Activated T-helper 1 cell treated with anti-CD3 and anti-CD28 coated beads, Interleukin-12 subunit alpha, Interleukin-12 subunit beta, Interleukin-2, Interleukin-4 antibody, amounts not matched to agents 30 ng/mL and 10 ng/mL and 1 ng/mL, durations not matched to agents 14 hours and 24 hours and 36 hours (primary cell): ENCODE measurements at regions not wholly inside any gene's neighbourhood (a gene's known extent, or its start where the extent isn't known, plus 50 kb on each side); places are given as distances from the start of the nearest gene placed in this dataset.
"Not testable (repeated sequence)": the region's sequence is repeated elsewhere in the genome, so short reads cannot be mapped to it uniquely, and the experiment has no call there.

ENCODE experiments used
- DNase-seq: peaks from one replicate; pipeline ENCODE4 v3.0.0; 2021; ENCODE audit warnings: low spot score
- H3K27ac Mint-ChIP-seq: one replicate; pipeline ENCODE4 v1.8.0; 2021; ENCODE audit warnings: mild to moderate bottlenecking, mixed read lengths
- H3K27me3 Mint-ChIP-seq: one replicate; pipeline ENCODE4 v1.8.0; 2022; ENCODE audit warnings: mild to moderate bottlenecking, moderate library complexity, mixed read lengths; ENCODE audit not compliant: insufficient read depth
- H3K36me3 Mint-ChIP-seq: one replicate; pipeline ENCODE4 v1.8.0; 2021; ENCODE audit warnings: low read depth, mixed read lengths
- H3K4me1 Mint-ChIP-seq: one replicate; pipeline ENCODE4 v1.8.0; 2021; ENCODE audit warnings: low read depth, mixed read lengths
- H3K4me3 Mint-ChIP-seq: one replicate; pipeline ENCODE4 v1.8.0; 2021; ENCODE audit warnings: mild to moderate bottlenecking, moderate library complexity, mixed read lengths
- H3K9me3 Mint-ChIP-seq: one replicate; pipeline ENCODE4 v1.8.0; 2021; ENCODE audit warnings: mixed read lengths
- intact Hi-C: fragments of 100-400 bp; cut with micrococcal nuclease; formaldehyde crosslinking; loops from one replicate; pipeline ENCODE4 v1.15.1; 2024

- no peaks in the 10 kb centered on the region for H3K27me3 Mint-ChIP-seq
- H3K27ac Mint-ChIP-seq = no peak overlapping the region
- no peak overlapping the region for H3K4me3 Mint-ChIP-seq
- H3K4me1 Mint-ChIP-seq = no peaks in the 10 kb centered on the region
- H3K36me3 Mint-ChIP-seq = no peaks in the 10 kb centered on the region
- H3K9me3 Mint-ChIP-seq = peaks cover 13% of the 10 kb centered on the region
- no peak for DNase-seq
- intact Hi-C loops = no loop called here
These were observed 946.9 kb upstream of the SOX11 start for GRCh38 chr2:4745056-4745991.

GRCh38 chr2:4753721-4754120 lies 938.5 kb upstream of the SOX11 start:
- Mint-ChIP-seq H3K27ac (no peak overlapping the region), H3K36me3 (no peaks in the 10 kb centered on the region), H3K4me1 (no peaks in the 10 kb centered on the region), H3K4me3 (no peak overlapping the region), H3K9me3 (peaks cover 18% of the 10 kb centered on the region), H3K27me3 (no peaks in the 10 kb centered on the region)
- intact Hi-C loops = no loop called here
- no peak for DNase-seq

GRCh38 chr2:4762951-4763376 lies 929.2 kb upstream of the SOX11 start:
- Mint-ChIP-seq H3K27me3 (no peaks in the 10 kb centered on the region), H3K4me3 (no peak overlapping the region), H3K36me3 (no peaks in the 10 kb centered on the region), H3K27ac (no peak overlapping the region), H3K4me1 (no peaks in the 10 kb centered on the region), H3K9me3 (peaks cover 32% of the 10 kb centered on the region)
- intact Hi-C loops = no loop called here
- DNase-seq = no peak

- no peaks in the 10 kb centered on the region for H3K36me3 Mint-ChIP-seq
- no peak for DNase-seq
- H3K9me3 Mint-ChIP-seq = peaks cover 15% of the 10 kb centered on the region
- no peaks in the 10 kb centered on the region for H3K4me1 Mint-ChIP-seq
- intact Hi-C loops = no loop called here
- no peak overlapping the region for H3K4me3 Mint-ChIP-seq
- no peak overlapping the region for H3K27ac Mint-ChIP-seq
- no peaks in the 10 kb centered on the region for H3K27me3 Mint-ChIP-seq
These were observed 926.2 kb upstream of the SOX11 start for GRCh38 chr2:4765787-4766530.

- Mint-ChIP-seq H3K36me3 (no peaks in the 10 kb centered on the region), H3K9me3 (peaks cover 17% of the 10 kb centered on the region), H3K27me3 (no peaks in the 10 kb centered on the region), H3K4me3 (no peak overlapping the region), H3K27ac (no peak overlapping the region), H3K4me1 (no peaks in the 10 kb centered on the region)
- DNase-seq = no peak
- intact Hi-C loops = no loop called here
These were observed 916.5 kb upstream of the SOX11 start for GRCh38 chr2:4775668-4776067.

GRCh38 chr2:4780679-4781078 lies 911.5 kb upstream of the SOX11 start:
- intact Hi-C loops = no loop called here
- no peaks in the 10 kb centered on the region for H3K27me3 Mint-ChIP-seq

GRCh38 chr2:4782647-4783046 lies 909.5 kb upstream of the SOX11 start:
- Mint-ChIP-seq H3K4me3 (no peak overlapping the region), H3K27me3 (no peaks in the 10 kb centered on the region), H3K27ac (no peak overlapping the region), H3K4me1 (no peaks in the 10 kb centered on the region), H3K36me3 (no peaks in the 10 kb centered on the region), H3K9me3 (peaks cover 29% of the 10 kb centered on the region)
- DNase-seq = no peak
- intact Hi-C loops = no loop called here

More at GRCh38 chr2:4780679-4781078, 911.5 kb upstream of the SOX11 start:
- Mint-ChIP-seq H3K4me3 (no peak overlapping the region), H3K36me3 (no peaks in the 10 kb centered on the region), H3K27ac (no peak overlapping the region), H3K4me1 (no peaks in the 10 kb centered on the region), H3K9me3 (peaks cover 17% of the 10 kb centered on the region)
- no peak for DNase-seq

GRCh38 chr2:4791488-4791887 lies 900.7 kb upstream of the SOX11 start:
- H3K27ac Mint-ChIP-seq = no peak overlapping the region
- no peak for DNase-seq
- intact Hi-C loops = no loop called here
- peaks cover 41% of the 10 kb centered on the region for H3K9me3 Mint-ChIP-seq
- H3K36me3 Mint-ChIP-seq = no peaks in the 10 kb centered on the region
- no peak overlapping the region for H3K4me3 Mint-ChIP-seq
- H3K27me3 Mint-ChIP-seq = no peaks in the 10 kb centered on the region
- H3K4me1 Mint-ChIP-seq = no peaks in the 10 kb centered on the region

GRCh38 chr2:4792126-4792525 lies 900.1 kb upstream of the SOX11 start:
- H3K9me3 Mint-ChIP-seq = peaks cover 40% of the 10 kb centered on the region
- H3K27me3 Mint-ChIP-seq = no peaks in the 10 kb centered on the region
- intact Hi-C loops = no loop called here
- H3K4me1 Mint-ChIP-seq = no peaks in the 10 kb centered on the region
- no peak overlapping the region for H3K27ac Mint-ChIP-seq
- H3K4me3 Mint-ChIP-seq = no peak overlapping the region
- no peaks in the 10 kb centered on the region for H3K36me3 Mint-ChIP-seq
- DNase-seq = no peak

- Mint-ChIP-seq H3K4me3 (no peak overlapping the region), H3K4me1 (no peaks in the 10 kb centered on the region), H3K9me3 (peaks cover 5% of the 10 kb centered on the region), H3K27ac (no peak overlapping the region), H3K27me3 (no peaks in the 10 kb centered on the region), H3K36me3 (no peaks in the 10 kb centered on the region)
- intact Hi-C loops = no loop called here
- no peak for DNase-seq
These were observed 888.8 kb upstream of the SOX11 start for GRCh38 chr2:4803396-4803795.

- H3K36me3 Mint-ChIP-seq, H3K27ac Mint-ChIP-seq, H3K4me3 Mint-ChIP-seq, intact Hi-C loops, DNase-seq, H3K27me3 Mint-ChIP-seq, H3K4me1 Mint-ChIP-seq: not testable (repeated sequence)
- H3K9me3 Mint-ChIP-seq = peaks cover 25% of the 10 kb centered on the region
These were observed 878.0 kb upstream of the SOX11 start for GRCh38 chr2:4814137-4814536.

- H3K4me1 Mint-ChIP-seq = no peaks in the 10 kb centered on the region
- H3K9me3 Mint-ChIP-seq = no peaks in the 10 kb centered on the region
- no peak overlapping the region for H3K4me3 Mint-ChIP-seq
- H3K36me3 Mint-ChIP-seq = no peaks in the 10 kb centered on the region
- DNase-seq = no peak
- intact Hi-C loops = no loop called here
- no peaks in the 10 kb centered on the region for H3K27me3 Mint-ChIP-seq
- no peak overlapping the region for H3K27ac Mint-ChIP-seq
These were observed 864.3 kb upstream of the SOX11 start for GRCh38 chr2:4827836-4828235.

- H3K27ac Mint-ChIP-seq = no peak overlapping the region
- intact Hi-C loops = no loop called here
- no peaks in the 10 kb centered on the region for H3K9me3 Mint-ChIP-seq
- no peak overlapping the region for H3K4me3 Mint-ChIP-seq
- H3K4me1 Mint-ChIP-seq = no peaks in the 10 kb centered on the region
- H3K27me3 Mint-ChIP-seq = no peaks in the 10 kb centered on the region
- H3K36me3 Mint-ChIP-seq = no peaks in the 10 kb centered on the region
- no peak for DNase-seq
These were observed 863.4 kb upstream of the SOX11 start for GRCh38 chr2:4828682-4829374.
